Mesothelial cell of epicardium (in vitro differentiated cells): ENCODE measurements at regions not wholly inside any gene's neighbourhood (a gene's known extent, or its start where the extent isn't known, plus 50 kb on each side); places are given as distances from the start of the nearest gene placed in this dataset.

Source experiments
- DNase-seq, 2 experiments: peaks; one replicate each; pipeline ENCODE4 v3.0.0; 2021; ENCODE audit warnings: low spot score in 2 of 2; ENCODE audit not compliant: unreplicated experiment in 2 of 2
- H3K27ac Mint-ChIP-seq: 2 replicates; pipeline ENCODE4 v1.8.0; 2021; ENCODE audit warnings: mixed read lengths
- H3K27me3 Mint-ChIP-seq: 2 replicates; pipeline ENCODE4 v1.8.0; 2021; ENCODE audit warnings: low read depth, mixed read lengths
- H3K36me3 Mint-ChIP-seq: 2 replicates; pipeline ENCODE4 v1.8.0; 2021; ENCODE audit warnings: mixed read lengths
- H3K4me1 Mint-ChIP-seq: 2 replicates; pipeline ENCODE4 v1.8.0; 2021; ENCODE audit warnings: mixed read lengths
- H3K4me3 Mint-ChIP-seq: 2 replicates; pipeline ENCODE4 v1.8.0; 2021; ENCODE audit warnings: mild to moderate bottlenecking, moderate library complexity, mixed read lengths
- H3K9me3 Mint-ChIP-seq: 2 replicates; pipeline ENCODE4 v1.8.0; 2021; ENCODE audit warnings: mixed read lengths
- CTCF ChIP-seq: fragments of 200-600 bp; sonication (generic); IDR thresholded peaks from one replicate; pipeline ENCODE4 v1.5.0; 2021; ENCODE audit warnings: antibody characterized with exemption; ENCODE audit not compliant: unreplicated experiment

GRCh38 chrX:137483554-137483953 lies 82.4 kb upstream of the ZIC3 start:
- no peaks in the 10 kb centered on the region for H3K4me1 Mint-ChIP-seq
- no peaks in the 10 kb centered on the region for H3K36me3 Mint-ChIP-seq
- H3K27me3 Mint-ChIP-seq, result no peaks in the 10 kb centered on the region
- DNase-seq, result no peak
- peaks cover 13% of the 10 kb centered on the region for H3K9me3 Mint-ChIP-seq
- no peak overlapping the region for H3K4me3 Mint-ChIP-seq
- TF ChIP-seq CTCF, result no peak
- no peak overlapping the region for H3K27ac Mint-ChIP-seq

GRCh38 chrX:137482136-137482535 lies 83.8 kb upstream of the ZIC3 start:
- DNase-seq, result no peak
- H3K4me3 Mint-ChIP-seq, result no peak overlapping the region
- no peaks in the 10 kb centered on the region for H3K27me3 Mint-ChIP-seq
- H3K4me1 Mint-ChIP-seq, result no peaks in the 10 kb centered on the region
- no peak overlapping the region for H3K27ac Mint-ChIP-seq
- no peaks in the 10 kb centered on the region for H3K36me3 Mint-ChIP-seq
- no peak for TF ChIP-seq CTCF
- peaks cover 13% of the 10 kb centered on the region for H3K9me3 Mint-ChIP-seq

- H3K4me3 Mint-ChIP-seq, result no peak overlapping the region
Measured at GRCh38 chrX:137479386-137479785, 86.5 kb upstream of the ZIC3 start.

GRCh38 chrX:137441711-137442110 lies 124.2 kb upstream of the ZIC3 start:
- peaks cover 4% of the 10 kb centered on the region for H3K27me3 Mint-ChIP-seq
- DNase-seq, result no peak
- H3K4me1 Mint-ChIP-seq, result no peaks in the 10 kb centered on the region
- peaks cover 35% of the 10 kb centered on the region for H3K9me3 Mint-ChIP-seq
- TF ChIP-seq CTCF, result no peak
- H3K4me3 Mint-ChIP-seq, result no peak overlapping the region
- H3K36me3 Mint-ChIP-seq, result peaks cover 4% of the 10 kb centered on the region
- H3K27ac Mint-ChIP-seq, result no peak overlapping the region

More at GRCh38 chrX:137479386-137479785, 86.5 kb upstream of the ZIC3 start:
- Mint-ChIP-seq H3K27ac (no peak overlapping the region), H3K4me1 (no peaks in the 10 kb centered on the region), H3K27me3 (no peaks in the 10 kb centered on the region), H3K9me3 (peaks cover 5% of the 10 kb centered on the region), H3K36me3 (no peaks in the 10 kb centered on the region)
- TF ChIP-seq CTCF, result no peak
- no peak for DNase-seq

- Mint-ChIP-seq H3K4me1 (peaks cover 2% of the 10 kb centered on the region), H3K9me3 (peaks cover 25% of the 10 kb centered on the region), H3K27me3 (peaks cover 67% of the 10 kb centered on the region), H3K36me3 (no peaks in the 10 kb centered on the region), H3K27ac (no peak overlapping the region), H3K4me3 (no peak overlapping the region)
- TF ChIP-seq CTCF, result peak; percentile 12
- no peak for DNase-seq
Measured at GRCh38 chrX:137432609-137433008, 133.3 kb upstream of the ZIC3 start.
